ENCODE measurements at regions not wholly inside any gene's neighbourhood (a gene's known extent, or its start where the extent isn't known, plus 50 kb on each side); places are given as distances from the start of the nearest gene placed in this dataset.
"Not testable (repeated sequence)": the region's sequence is repeated elsewhere in the genome, so short reads cannot be mapped to it uniquely, and the experiment has no call there.

GRCh38 chr5:122620768-122621167 is 154.1 kb upstream of the SNX2 start:
- not testable (repeated sequence) for TF ChIP-seq ARNT (IDR thresholded peaks at IDR 0.05); FOXK2 (IDR thresholded peaks at IDR 0.05); FOXM1 (IDR thresholded peaks at IDR 0.05; ENCODE audit: borderline replicate concordance); NFRKB (IDR thresholded peaks at IDR 0.05)
